ENCODE measurements at regions not wholly inside any gene's neighbourhood (a gene's known extent, or its start where the extent isn't known, plus 50 kb on each side); places are given as distances from the start of the nearest gene placed in this dataset.

DNA sequence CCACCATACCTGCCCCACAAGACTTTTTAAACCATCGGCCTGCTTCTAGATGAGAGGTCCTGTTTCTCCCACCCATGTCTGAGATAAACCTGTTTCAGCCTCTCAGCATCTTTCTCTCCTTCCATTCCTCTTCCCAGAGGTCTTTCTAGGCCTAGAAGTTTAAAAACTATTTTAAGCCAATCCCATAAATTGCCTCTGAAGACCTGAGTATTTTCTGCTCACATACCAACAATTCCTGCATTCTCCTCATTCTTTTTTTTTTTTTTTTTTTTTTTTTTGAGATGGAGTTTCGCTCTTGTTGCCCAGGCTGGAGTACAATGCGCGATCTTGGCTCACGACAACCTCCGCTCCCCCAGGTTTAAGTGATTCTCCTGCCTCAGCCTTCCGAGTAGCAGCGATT, 262.9 kb upstream of the AUTS2 start:
- no peaks in the 10 kb centered on the region for H3K27me3 ChIP-seq (ENCODE audit: insufficient read depth, low read length)
- no peaks in the 10 kb centered on the region for H3K36me3 ChIP-seq (ENCODE audit: insufficient read depth, low read length)
- H3K27ac ChIP-seq (ENCODE audit: low read depth, low read length) = no peak overlapping the region
- DNase-seq (ENCODE audit: low read depth) = no peak
- Mint-ChIP-seq H3K4me1 (ENCODE audit: low read depth, unreplicated experiment) (no peaks in the 10 kb centered on the region), H3K36me3 (ENCODE audit: low read depth, unreplicated experiment) (no peaks in the 10 kb centered on the region), H3K4me3 (ENCODE audit: unreplicated experiment) (no peak overlapping the region), H3K27ac (ENCODE audit: unreplicated experiment) (no peak overlapping the region), H3K27me3 (ENCODE audit: low read depth, unreplicated experiment) (no peaks in the 10 kb centered on the region), H3K9me3 (ENCODE audit: unreplicated experiment) (peaks cover 11% of the 10 kb centered on the region)
- TF ChIP-seq, protein P1, sequence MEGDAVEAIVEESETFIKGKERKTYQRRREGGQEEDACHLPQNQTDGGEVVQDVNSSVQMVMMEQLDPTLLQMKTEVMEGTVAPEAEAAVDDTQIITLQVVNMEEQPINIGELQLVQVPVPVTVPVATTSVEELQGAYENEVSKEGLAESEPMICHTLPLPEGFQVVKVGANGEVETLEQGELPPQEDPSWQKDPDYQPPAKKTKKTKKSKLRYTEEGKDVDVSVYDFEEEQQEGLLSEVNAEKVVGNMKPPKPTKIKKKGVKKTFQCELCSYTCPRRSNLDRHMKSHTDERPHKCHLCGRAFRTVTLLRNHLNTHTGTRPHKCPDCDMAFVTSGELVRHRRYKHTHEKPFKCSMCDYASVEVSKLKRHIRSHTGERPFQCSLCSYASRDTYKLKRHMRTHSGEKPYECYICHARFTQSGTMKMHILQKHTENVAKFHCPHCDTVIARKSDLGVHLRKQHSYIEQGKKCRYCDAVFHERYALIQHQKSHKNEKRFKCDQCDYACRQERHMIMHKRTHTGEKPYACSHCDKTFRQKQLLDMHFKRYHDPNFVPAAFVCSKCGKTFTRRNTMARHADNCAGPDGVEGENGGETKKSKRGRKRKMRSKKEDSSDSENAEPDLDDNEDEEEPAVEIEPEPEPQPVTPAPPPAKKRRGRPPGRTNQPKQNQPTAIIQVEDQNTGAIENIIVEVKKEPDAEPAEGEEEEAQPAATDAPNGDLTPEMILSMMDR (IDR thresholded peaks at IDR 0.05; ENCODE audit: insufficient read depth, low read depth, low read length) = no peak
- no peak for TF ChIP-seq EZH2 (IDR thresholded peaks at IDR 0.05; ENCODE audit: insufficient read depth, low read length)
- H3K9ac ChIP-seq (ENCODE audit: low read length) = no peak overlapping the region
- H3K4me1 ChIP-seq (ENCODE audit: insufficient read depth, low read length) = no peaks in the 10 kb centered on the region
- no peaks in the 10 kb centered on the region for H4K20me1 ChIP-seq (ENCODE audit: insufficient read depth, low read length)
- H3K4me3 ChIP-seq (ENCODE audit: insufficient read depth, low read depth, low read length) = no peak overlapping the region
- no peaks in the 10 kb centered on the region for H3K79me2 ChIP-seq (ENCODE audit: insufficient read depth, low read length)
- H3K4me2 ChIP-seq (ENCODE audit: low read length) = no peak overlapping the region
- H3K9me3 ChIP-seq (ENCODE audit: insufficient read depth, low read depth, low read length) = no peaks in the 10 kb centered on the region
- FAIRE-seq = no peak
- H2AFZ ChIP-seq (ENCODE audit: low read depth, low read length) = no peak overlapping the region

DNA sequence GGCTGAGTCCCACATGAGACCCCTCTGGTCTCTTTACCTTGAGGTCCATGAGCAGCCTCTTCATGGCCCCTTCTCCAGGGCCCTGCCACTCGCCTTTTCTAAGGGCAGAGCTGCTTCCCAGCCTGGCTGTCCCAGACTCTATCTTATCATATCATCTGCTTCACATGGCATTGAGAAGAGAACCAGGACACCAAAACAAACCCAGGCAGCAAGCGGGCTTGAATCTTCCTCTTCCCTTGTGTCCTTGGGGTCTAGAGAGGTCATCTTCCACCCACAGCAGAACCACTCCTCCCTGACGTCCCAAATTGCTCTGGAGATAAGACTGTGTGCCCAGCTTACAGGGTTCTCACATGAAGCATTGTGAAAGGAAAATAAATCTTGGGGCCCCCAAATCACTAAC, 261.3 kb upstream of the AUTS2 start:
- no peaks in the 10 kb centered on the region for H3K27me3 ChIP-seq (ENCODE audit: insufficient read depth, low read length)
- H2AFZ ChIP-seq (ENCODE audit: low read depth, low read length) = no peak overlapping the region
- H3K27ac ChIP-seq (ENCODE audit: low read depth, low read length) = no peak overlapping the region
- Mint-ChIP-seq H3K9me3 (ENCODE audit: unreplicated experiment) (peaks cover 13% of the 10 kb centered on the region), H3K36me3 (ENCODE audit: low read depth, unreplicated experiment) (no peaks in the 10 kb centered on the region), H3K27ac (ENCODE audit: unreplicated experiment) (no peak overlapping the region), H3K4me3 (ENCODE audit: unreplicated experiment) (no peak overlapping the region), H3K4me1 (ENCODE audit: low read depth, unreplicated experiment) (no peaks in the 10 kb centered on the region), H3K27me3 (ENCODE audit: low read depth, unreplicated experiment) (no peaks in the 10 kb centered on the region)
- no peak overlapping the region for H3K4me2 ChIP-seq (ENCODE audit: low read length)
- H3K9ac ChIP-seq (ENCODE audit: low read length) = no peak overlapping the region
- FAIRE-seq = no peak
- H3K4me3 ChIP-seq (ENCODE audit: insufficient read depth, low read depth, low read length) = no peak overlapping the region
- H4K20me1 ChIP-seq (ENCODE audit: insufficient read depth, low read length) = no peaks in the 10 kb centered on the region
- H3K79me2 ChIP-seq (ENCODE audit: insufficient read depth, low read length) = no peaks in the 10 kb centered on the region
- no peaks in the 10 kb centered on the region for H3K9me3 ChIP-seq (ENCODE audit: insufficient read depth, low read depth, low read length)
- TF ChIP-seq EZH2 (IDR thresholded peaks at IDR 0.05; ENCODE audit: insufficient read depth, low read length) = no peak
- TF ChIP-seq, protein P1 (IDR thresholded peaks at IDR 0.05; ENCODE audit: insufficient read depth, low read depth, low read length) = no peak
- no peaks in the 10 kb centered on the region for H3K36me3 ChIP-seq (ENCODE audit: insufficient read depth, low read length)
- no peak for DNase-seq (ENCODE audit: low read depth)
- no peaks in the 10 kb centered on the region for H3K4me1 ChIP-seq (ENCODE audit: insufficient read depth, low read length)

DNA sequence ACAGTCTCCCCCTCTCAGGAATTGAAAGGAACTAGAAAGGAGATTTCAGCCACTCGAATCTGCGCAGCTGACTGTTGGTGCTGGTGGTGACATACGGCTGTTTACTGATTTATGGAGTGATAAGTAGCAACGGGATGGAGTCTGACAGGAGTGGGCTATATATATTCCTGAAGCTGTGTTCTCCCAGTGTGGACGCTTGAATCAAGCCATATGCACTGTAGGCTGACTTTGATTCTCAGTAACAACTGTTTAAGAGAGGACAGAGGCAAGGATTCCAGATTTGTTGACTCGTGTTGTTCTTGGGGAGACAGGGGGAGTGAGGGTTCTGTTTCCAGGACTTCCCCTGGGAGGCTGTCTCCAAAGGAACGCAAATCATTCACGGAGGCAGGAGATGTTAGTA, 260.1 kb upstream of the AUTS2 start:
- Histone ChIP-seq H3K4me2 (ENCODE audit: low read length) (no peak overlapping the region), H2AFZ (ENCODE audit: low read depth, low read length) (no peak overlapping the region), H3K9me3 (ENCODE audit: insufficient read depth, low read depth, low read length) (no peaks in the 10 kb centered on the region), H3K36me3 (ENCODE audit: insufficient read depth, low read length) (no peaks in the 10 kb centered on the region), H3K79me2 (ENCODE audit: insufficient read depth, low read length) (no peaks in the 10 kb centered on the region), H3K4me3 (ENCODE audit: insufficient read depth, low read depth, low read length) (no peak overlapping the region), H4K20me1 (ENCODE audit: insufficient read depth, low read length) (no peaks in the 10 kb centered on the region), H3K9ac (ENCODE audit: low read length) (no peak overlapping the region), H3K27ac (ENCODE audit: low read depth, low read length) (no peak overlapping the region), H3K27me3 (ENCODE audit: insufficient read depth, low read length) (no peaks in the 10 kb centered on the region), H3K4me1 (ENCODE audit: insufficient read depth, low read length) (no peaks in the 10 kb centered on the region)
- no peaks in the 10 kb centered on the region for H3K27me3 Mint-ChIP-seq (ENCODE audit: low read depth, unreplicated experiment)
- FAIRE-seq = no peak
- H3K4me3 Mint-ChIP-seq (ENCODE audit: unreplicated experiment) = no peak overlapping the region
- no peak overlapping the region for H3K27ac Mint-ChIP-seq (ENCODE audit: unreplicated experiment)
- H3K36me3 Mint-ChIP-seq (ENCODE audit: low read depth, unreplicated experiment) = no peaks in the 10 kb centered on the region
- no peak for TF ChIP-seq EZH2 (IDR thresholded peaks at IDR 0.05; ENCODE audit: insufficient read depth, low read length)
- TF ChIP-seq, protein P1 (IDR thresholded peaks at IDR 0.05; ENCODE audit: insufficient read depth, low read depth, low read length) = no peak
- H3K9me3 Mint-ChIP-seq (ENCODE audit: unreplicated experiment) = peaks cover 13% of the 10 kb centered on the region
- H3K4me1 Mint-ChIP-seq (ENCODE audit: low read depth, unreplicated experiment) = no peaks in the 10 kb centered on the region
- no peak for DNase-seq (ENCODE audit: low read depth)

All from astrocyte (in vitro differentiated cells and primary cell).